ENCODE measurements at regions not wholly inside any gene's neighbourhood (a gene's known extent, or its start where the extent isn't known, plus 50 kb on each side); places are given as distances from the start of the nearest gene placed in this dataset.

DNA sequence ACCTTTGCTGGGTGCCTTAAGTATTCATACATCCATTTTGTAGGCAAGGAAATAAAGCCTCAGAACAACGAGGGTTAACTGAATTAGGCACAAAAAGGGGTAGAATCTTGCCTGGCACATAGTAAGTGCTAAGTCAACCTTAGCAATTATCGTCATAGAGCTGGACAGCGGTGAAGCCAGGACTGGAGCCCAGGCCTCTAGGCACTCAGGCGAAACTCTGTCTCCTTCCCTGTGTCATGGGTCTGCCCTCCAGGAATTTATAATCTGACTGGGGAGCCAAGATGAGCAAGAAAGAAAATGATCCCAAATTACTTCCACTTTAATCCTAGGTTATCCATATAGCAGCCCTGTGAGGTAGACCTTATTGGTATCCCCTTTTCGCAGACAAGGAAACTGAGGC, 61.4 kb downstream of the KATNIP start (continued):
- TF ChIP-seq, protein P1, sequence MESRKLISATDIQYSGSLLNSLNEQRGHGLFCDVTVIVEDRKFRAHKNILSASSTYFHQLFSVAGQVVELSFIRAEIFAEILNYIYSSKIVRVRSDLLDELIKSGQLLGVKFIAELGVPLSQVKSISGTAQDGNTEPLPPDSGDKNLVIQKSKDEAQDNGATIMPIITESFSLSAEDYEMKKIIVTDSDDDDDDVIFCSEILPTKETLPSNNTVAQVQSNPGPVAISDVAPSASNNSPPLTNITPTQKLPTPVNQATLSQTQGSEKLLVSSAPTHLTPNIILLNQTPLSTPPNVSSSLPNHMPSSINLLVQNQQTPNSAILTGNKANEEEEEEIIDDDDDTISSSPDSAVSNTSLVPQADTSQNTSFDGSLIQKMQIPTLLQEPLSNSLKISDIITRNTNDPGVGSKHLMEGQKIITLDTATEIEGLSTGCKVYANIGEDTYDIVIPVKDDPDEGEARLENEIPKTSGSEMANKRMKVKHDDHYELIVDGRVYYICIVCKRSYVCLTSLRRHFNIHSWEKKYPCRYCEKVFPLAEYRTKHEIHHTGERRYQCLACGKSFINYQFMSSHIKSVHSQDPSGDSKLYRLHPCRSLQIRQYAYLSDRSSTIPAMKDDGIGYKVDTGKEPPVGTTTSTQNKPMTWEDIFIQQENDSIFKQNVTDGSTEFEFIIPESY (IDR thresholded peaks at IDR 0.05; ENCODE audit: extremely low read depth, insufficient replicate concordance, low read length), result no peak
- TF ChIP-seq ZNF274 (IDR thresholded peaks at IDR 0.05; ENCODE audit: low read depth, low read length) (no peak), SP1 (IDR thresholded peaks at IDR 0.05; ENCODE audit: low read depth) (no peak)

GRCh38 chr16:27613238-27613791, 63.4 kb downstream of the KATNIP start:
- TF ChIP-seq, protein P2, sequence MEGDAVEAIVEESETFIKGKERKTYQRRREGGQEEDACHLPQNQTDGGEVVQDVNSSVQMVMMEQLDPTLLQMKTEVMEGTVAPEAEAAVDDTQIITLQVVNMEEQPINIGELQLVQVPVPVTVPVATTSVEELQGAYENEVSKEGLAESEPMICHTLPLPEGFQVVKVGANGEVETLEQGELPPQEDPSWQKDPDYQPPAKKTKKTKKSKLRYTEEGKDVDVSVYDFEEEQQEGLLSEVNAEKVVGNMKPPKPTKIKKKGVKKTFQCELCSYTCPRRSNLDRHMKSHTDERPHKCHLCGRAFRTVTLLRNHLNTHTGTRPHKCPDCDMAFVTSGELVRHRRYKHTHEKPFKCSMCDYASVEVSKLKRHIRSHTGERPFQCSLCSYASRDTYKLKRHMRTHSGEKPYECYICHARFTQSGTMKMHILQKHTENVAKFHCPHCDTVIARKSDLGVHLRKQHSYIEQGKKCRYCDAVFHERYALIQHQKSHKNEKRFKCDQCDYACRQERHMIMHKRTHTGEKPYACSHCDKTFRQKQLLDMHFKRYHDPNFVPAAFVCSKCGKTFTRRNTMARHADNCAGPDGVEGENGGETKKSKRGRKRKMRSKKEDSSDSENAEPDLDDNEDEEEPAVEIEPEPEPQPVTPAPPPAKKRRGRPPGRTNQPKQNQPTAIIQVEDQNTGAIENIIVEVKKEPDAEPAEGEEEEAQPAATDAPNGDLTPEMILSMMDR (IDR thresholded peaks at IDR 0.05 in 2 of 3, conservative IDR thresholded peaks at IDR 0.05 in 1 of 3; ENCODE audit: borderline replicate concordance in 1 of 3, insufficient read depth in 1 of 3, low read depth in 2 of 3, low read length in 2 of 3), result no peak
- TF ChIP-seq RAD21 (IDR thresholded peaks at IDR 0.05; ENCODE audit: low read depth), result no peak
- TF ChIP-seq, protein P3, sequence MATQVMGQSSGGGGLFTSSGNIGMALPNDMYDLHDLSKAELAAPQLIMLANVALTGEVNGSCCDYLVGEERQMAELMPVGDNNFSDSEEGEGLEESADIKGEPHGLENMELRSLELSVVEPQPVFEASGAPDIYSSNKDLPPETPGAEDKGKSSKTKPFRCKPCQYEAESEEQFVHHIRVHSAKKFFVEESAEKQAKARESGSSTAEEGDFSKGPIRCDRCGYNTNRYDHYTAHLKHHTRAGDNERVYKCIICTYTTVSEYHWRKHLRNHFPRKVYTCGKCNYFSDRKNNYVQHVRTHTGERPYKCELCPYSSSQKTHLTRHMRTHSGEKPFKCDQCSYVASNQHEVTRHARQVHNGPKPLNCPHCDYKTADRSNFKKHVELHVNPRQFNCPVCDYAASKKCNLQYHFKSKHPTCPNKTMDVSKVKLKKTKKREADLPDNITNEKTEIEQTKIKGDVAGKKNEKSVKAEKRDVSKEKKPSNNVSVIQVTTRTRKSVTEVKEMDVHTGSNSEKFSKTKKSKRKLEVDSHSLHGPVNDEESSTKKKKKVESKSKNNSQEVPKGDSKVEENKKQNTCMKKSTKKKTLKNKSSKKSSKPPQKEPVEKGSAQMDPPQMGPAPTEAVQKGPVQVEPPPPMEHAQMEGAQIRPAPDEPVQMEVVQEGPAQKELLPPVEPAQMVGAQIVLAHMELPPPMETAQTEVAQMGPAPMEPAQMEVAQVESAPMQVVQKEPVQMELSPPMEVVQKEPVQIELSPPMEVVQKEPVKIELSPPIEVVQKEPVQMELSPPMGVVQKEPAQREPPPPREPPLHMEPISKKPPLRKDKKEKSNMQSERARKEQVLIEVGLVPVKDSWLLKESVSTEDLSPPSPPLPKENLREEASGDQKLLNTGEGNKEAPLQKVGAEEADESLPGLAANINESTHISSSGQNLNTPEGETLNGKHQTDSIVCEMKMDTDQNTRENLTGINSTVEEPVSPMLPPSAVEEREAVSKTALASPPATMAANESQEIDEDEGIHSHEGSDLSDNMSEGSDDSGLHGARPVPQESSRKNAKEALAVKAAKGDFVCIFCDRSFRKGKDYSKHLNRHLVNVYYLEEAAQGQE (IDR thresholded peaks at IDR 0.05; ENCODE audit: low read depth), result no peak
- TF ChIP-seq, protein P4, sequence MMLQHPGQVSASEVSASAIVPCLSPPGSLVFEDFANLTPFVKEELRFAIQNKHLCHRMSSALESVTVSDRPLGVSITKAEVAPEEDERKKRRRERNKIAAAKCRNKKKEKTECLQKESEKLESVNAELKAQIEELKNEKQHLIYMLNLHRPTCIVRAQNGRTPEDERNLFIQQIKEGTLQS (IDR thresholded peaks at IDR 0.05), result no peak
- no peak for TF ChIP-seq TCF7L2 (IDR thresholded peaks at IDR 0.05; ENCODE audit: borderline replicate concordance, extremely low read depth, insufficient read depth, insufficient read length)
- TF ChIP-seq FOSL1 (IDR thresholded peaks at IDR 0.05; ENCODE audit: low read depth), result no peak
- no peak for TF ChIP-seq SP1 (IDR thresholded peaks at IDR 0.05; ENCODE audit: low read depth)
- no peak for TF ChIP-seq ZFX (IDR thresholded peaks at IDR 0.05)
- no peak for TF ChIP-seq EZH2 (IDR thresholded peaks at IDR 0.05)
- no peak for TF ChIP-seq SRF (IDR thresholded peaks at IDR 0.05; ENCODE audit: low read depth)
- no peak for TF ChIP-seq ELF1 (IDR thresholded peaks at IDR 0.05; ENCODE audit: borderline replicate concordance, low read depth)
- no peak for TF ChIP-seq POLR2AphosphoS5 (IDR thresholded peaks at IDR 0.05; ENCODE audit: low read depth, low read length)
- TF ChIP-seq POLR2A (IDR thresholded peaks at IDR 0.05; ENCODE audit: borderline replicate concordance, extremely low read depth, insufficient read depth, insufficient read length), result no peak
- no TSS peak for BruUV-seq (replicated peaks)
- Histone ChIP-seq H3K36me3 (ENCODE audit: control insufficient read depth in 1 of 2, insufficient read depth in 2 of 2, low read length in 2 of 2) (no peaks in the 10 kb centered on the region), H2AFZ (ENCODE audit: low read depth, low read length, poor library complexity, severe bottlenecking) (no peak overlapping the region), H3K4me3 (replicated peaks in 1 of 2; ENCODE audit: low read depth in 1 of 2, low read length in 2 of 2) (no peak overlapping the region), H3K9me2 (ENCODE audit: insufficient read depth) (no peaks in the 10 kb centered on the region), H3K9me3 (ENCODE audit: control insufficient read depth in 1 of 2, insufficient read depth in 1 of 2, low read depth in 1 of 2, low read length in 2 of 2) (no peaks in the 10 kb centered on the region), H3K27me3 (ENCODE audit: insufficient read depth, low read length) (no peaks in the 10 kb centered on the region), H3K79me2 (ENCODE audit: insufficient read depth, low read length) (no peaks in the 10 kb centered on the region), H3K9ac (ENCODE audit: low read length) (no peak overlapping the region), H4K20me1 (ENCODE audit: insufficient read depth) (no peaks in the 10 kb centered on the region), H3K4me2 (ENCODE audit: low read length) (no peak overlapping the region), H3K4me1 (ENCODE audit: control insufficient read depth in 1 of 2, insufficient read depth in 2 of 2, low read length in 2 of 2) (no peaks in the 10 kb centered on the region), H3K27ac (ENCODE audit: low read depth, low read length) (no peak overlapping the region)
- DNase-seq (ENCODE audit: low read depth, low spot score) (no peak), ATAC-seq (no peak)
- ChIA-PET RAD21 (ENCODE audit: low non-redundant PET in 1 of 2, low total read pairs in 2 of 2, uncharacterized antibody in 2 of 2, unreplicated experiment in 2 of 2) (no interaction called here), POLR2A (no interaction called here), CTCF (no interaction called here)
- intact Hi-C loops (cut with micrococcal nuclease), result no loop called here
